Caco-2 (cell line): ENCODE measurements at regions not wholly inside any gene's neighbourhood (a gene's known extent, or its start where the extent isn't known, plus 50 kb on each side); places are given as distances from the start of the nearest gene placed in this dataset.

ENCODE experiments used
- BruUV-seq: library from RNA; stranded (reverse); fragments of 400-500 nt; replicated peaks from 2 replicates; lab custom pipeline; 2021; lab: Mats Ljungman, UMichigan
- CTCF ChIA-PET: fragments of 300-600 bp; sonication (Branson Sonifier 250); formaldehyde crosslinking; loops from one replicate; lab custom pipeline; 2022; ENCODE audit warnings: antibody characterized with exemption; lab: Charles Lee
- POLR2A ChIA-PET: fragments of 300-600 bp; sonication (Branson Sonifier 250); formaldehyde crosslinking; loops from one replicate; lab custom pipeline; 2022; ENCODE audit warnings: antibody characterized with exemption; lab: Charles Lee
- DNase-seq, 2 experiments: peaks; one replicate each; pipeline versions ENCODE4 v3.0.0 to v3.0.0-alpha.2; 2020 to 2022
- H3K27me3 ChIP-seq: replicated peaks from 2 replicates; pipeline ENCODE4 v1.6.0; 2011; ENCODE audit warnings: low read length; ENCODE audit not compliant: control insufficient read depth, insufficient read depth
- H3K36me3 ChIP-seq: 2 replicates; pipeline ENCODE4 v1.5.1; 2011; ENCODE audit warnings: low read length; ENCODE audit not compliant: control insufficient read depth, insufficient read depth
- H3K4me1 ChIP-seq: fragments of 250-450 bp; sonication (Bioruptor Pico); 2 replicates; pipeline ENCODE4 v1.5.1; 2020; ENCODE audit warnings: mild to moderate bottlenecking
- H3K4me3 ChIP-seq: 2 replicates; pipeline ENCODE4 v1.5.1; 2011; ENCODE audit warnings: low read depth, mild to moderate bottlenecking, control low read depth, low read length
- H3K9me3 ChIP-seq: fragments of 250-450 bp; sonication (Bioruptor Pico); 2 replicates; pipeline ENCODE4 v1.5.1; 2020; ENCODE audit warnings: mild to moderate bottlenecking, moderate library complexity
- H3K27ac Mint-ChIP-seq: one replicate; pipeline ENCODE4 v1.8.0; 2022; ENCODE audit warnings: mixed read lengths; ENCODE audit not compliant: unreplicated experiment
- H3K27me3 Mint-ChIP-seq: one replicate; pipeline ENCODE4 v1.8.0; 2022; ENCODE audit warnings: mixed read lengths; ENCODE audit not compliant: insufficient read depth, unreplicated experiment
- H3K36me3 Mint-ChIP-seq: one replicate; pipeline ENCODE4 v1.8.0; 2022; ENCODE audit warnings: mild to moderate bottlenecking, mixed read lengths; ENCODE audit not compliant: insufficient read depth, unreplicated experiment
- H3K4me1 Mint-ChIP-seq: one replicate; pipeline ENCODE4 v1.8.0; 2022; ENCODE audit warnings: low read depth, mixed read lengths; ENCODE audit not compliant: unreplicated experiment
- H3K4me3 Mint-ChIP-seq: one replicate; pipeline ENCODE4 v1.8.0; 2022; ENCODE audit warnings: mild to moderate bottlenecking, moderate library complexity, mixed read lengths; ENCODE audit not compliant: unreplicated experiment
- H3K9me3 Mint-ChIP-seq: one replicate; pipeline ENCODE4 v1.8.0; 2022; ENCODE audit warnings: mixed read lengths; ENCODE audit not compliant: unreplicated experiment
- intact Hi-C: fragments of 100-400 bp; cut with micrococcal nuclease; formaldehyde crosslinking; loops from one replicate; pipeline ENCODE4 v1.10.0; 2022; ENCODE audit not compliant: unreplicated experiment
- TF ChIP-seq, protein P1 (sequence below), 2 experiments: fragments of 200-600 bp in 1 of 2; IDR thresholded peaks; 1 replicate in 1 of 2; 2 replicates in 1 of 2; pipeline versions ENCODE4 v1.5.1 to v1.8.0; 2011 to 2022; ENCODE audit warnings: antibody characterized with exemption in 1 of 2, control low read depth in 1 of 2, inconsistent platforms in 1 of 2, low read depth in 1 of 2, low read length in 1 of 2, mild to moderate bottlenecking in 1 of 2, moderate library complexity in 1 of 2; ENCODE audit not compliant: insufficient read depth in 1 of 2, severe bottlenecking in 1 of 2, unreplicated experiment in 1 of 2

DNA sequence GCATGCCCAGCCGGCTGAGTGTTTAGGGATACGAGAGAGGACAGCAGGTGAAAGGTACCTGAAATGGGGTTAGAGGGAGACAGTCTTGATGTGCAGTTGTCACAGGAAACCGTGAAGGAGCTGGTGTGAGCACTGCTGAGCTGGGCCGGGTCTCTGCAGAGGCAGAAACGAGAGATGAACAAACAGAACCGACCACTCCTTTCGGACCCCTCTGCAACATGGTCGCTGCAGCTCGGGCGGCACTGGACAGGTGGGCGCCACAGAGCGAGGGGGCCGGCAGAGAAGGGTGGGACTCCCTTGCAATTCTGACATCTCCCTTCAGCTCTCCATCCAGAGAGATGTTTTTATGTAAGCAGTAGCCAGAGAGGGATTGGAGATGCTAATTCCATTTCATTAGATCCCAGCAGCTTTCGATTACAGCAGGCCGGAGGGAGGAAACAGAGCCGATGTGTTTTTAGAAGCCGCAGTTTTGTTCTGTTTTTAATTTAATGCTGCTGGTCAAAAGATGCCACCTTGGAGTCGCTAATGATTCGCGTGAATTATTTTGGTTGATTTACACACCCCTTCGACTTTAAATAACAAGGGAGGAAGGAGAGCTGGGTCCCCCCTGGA lies 86.3 kb upstream of the RPL38 start:
- no peaks in the 10 kb centered on the region for H3K27me3 ChIP-seq
- TF ChIP-seq, protein P1, sequence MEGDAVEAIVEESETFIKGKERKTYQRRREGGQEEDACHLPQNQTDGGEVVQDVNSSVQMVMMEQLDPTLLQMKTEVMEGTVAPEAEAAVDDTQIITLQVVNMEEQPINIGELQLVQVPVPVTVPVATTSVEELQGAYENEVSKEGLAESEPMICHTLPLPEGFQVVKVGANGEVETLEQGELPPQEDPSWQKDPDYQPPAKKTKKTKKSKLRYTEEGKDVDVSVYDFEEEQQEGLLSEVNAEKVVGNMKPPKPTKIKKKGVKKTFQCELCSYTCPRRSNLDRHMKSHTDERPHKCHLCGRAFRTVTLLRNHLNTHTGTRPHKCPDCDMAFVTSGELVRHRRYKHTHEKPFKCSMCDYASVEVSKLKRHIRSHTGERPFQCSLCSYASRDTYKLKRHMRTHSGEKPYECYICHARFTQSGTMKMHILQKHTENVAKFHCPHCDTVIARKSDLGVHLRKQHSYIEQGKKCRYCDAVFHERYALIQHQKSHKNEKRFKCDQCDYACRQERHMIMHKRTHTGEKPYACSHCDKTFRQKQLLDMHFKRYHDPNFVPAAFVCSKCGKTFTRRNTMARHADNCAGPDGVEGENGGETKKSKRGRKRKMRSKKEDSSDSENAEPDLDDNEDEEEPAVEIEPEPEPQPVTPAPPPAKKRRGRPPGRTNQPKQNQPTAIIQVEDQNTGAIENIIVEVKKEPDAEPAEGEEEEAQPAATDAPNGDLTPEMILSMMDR (IDR thresholded peaks at IDR 0.05; ENCODE audit: insufficient read depth in 1 of 2, low read depth in 1 of 2, low read length in 1 of 2, severe bottlenecking in 1 of 2, unreplicated experiment in 1 of 2) = no peak
- no peaks in the 10 kb centered on the region for H3K4me1 ChIP-seq
- no peak overlapping the region for H3K4me3 Mint-ChIP-seq
- ChIA-PET CTCF (interaction anchor here (0.6 to 0.7 kb wide), 2 partner anchors 220 to 493 kb away, joined by 4 read pairs; no protein-coding TSS in a partner anchor), POLR2A (no interaction called here)
- H3K9me3 ChIP-seq = peaks cover 4% of the 10 kb centered on the region; the same call in 1 of the 2 replicates
- H3K27me3 Mint-ChIP-seq = peaks cover 24% of the 10 kb centered on the region
- H3K27ac Mint-ChIP-seq = no peak overlapping the region
- no peak overlapping the region for H3K4me3 ChIP-seq
- intact Hi-C loops = no loop called here
- H3K36me3 Mint-ChIP-seq = no peaks in the 10 kb centered on the region
- H3K4me1 Mint-ChIP-seq = no peaks in the 10 kb centered on the region
- H3K9me3 Mint-ChIP-seq = no peaks in the 10 kb centered on the region
- BruUV-seq = no TSS peak
- no peaks in the 10 kb centered on the region for H3K36me3 ChIP-seq
- peak in 1 of 2 experiments; percentile 10 for DNase-seq

DNA sequence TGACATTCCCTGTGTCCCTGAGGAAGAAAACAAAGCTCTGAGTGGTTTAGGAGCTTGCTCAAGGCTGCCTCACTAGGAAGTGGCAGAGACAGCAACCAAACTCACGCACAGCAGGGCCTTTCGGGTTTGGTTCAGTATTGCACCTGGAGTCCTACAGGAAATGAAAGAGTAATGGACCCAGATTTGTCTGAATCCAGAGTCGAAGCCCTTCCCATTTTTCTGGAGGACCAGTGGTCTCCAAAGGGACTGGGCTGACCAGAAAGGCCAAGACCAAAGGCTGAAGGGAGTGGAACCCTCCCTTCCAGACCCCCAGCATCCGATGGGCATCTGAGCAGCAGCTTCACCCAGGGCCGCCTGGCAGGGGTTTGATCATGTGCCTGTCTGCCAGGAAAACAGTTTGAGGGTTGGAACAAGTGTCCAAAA lies 85.5 kb upstream of the RPL38 start:
- no peak overlapping the region for H3K4me3 ChIP-seq
- Mint-ChIP-seq H3K27me3 (peaks cover 29% of the 10 kb centered on the region), H3K4me3 (no peak overlapping the region), H3K36me3 (no peaks in the 10 kb centered on the region), H3K9me3 (no peaks in the 10 kb centered on the region), H3K4me1 (no peaks in the 10 kb centered on the region), H3K27ac (no peak overlapping the region)
- DNase-seq = peak in 1 of 2 experiments; percentile 8
- no peaks in the 10 kb centered on the region for H3K36me3 ChIP-seq
- no peaks in the 10 kb centered on the region for H3K27me3 ChIP-seq
- TF ChIP-seq, protein P1 (IDR thresholded peaks at IDR 0.05; ENCODE audit: insufficient read depth in 1 of 2, low read depth in 1 of 2, low read length in 1 of 2, severe bottlenecking in 1 of 2, unreplicated experiment in 1 of 2) = no peak
- H3K4me1 ChIP-seq = no peaks in the 10 kb centered on the region
- intact Hi-C loops = no loop called here
- no TSS peak for BruUV-seq
- ChIA-PET CTCF (interaction anchor here (0.7 kb wide), 1 partner anchor 492 kb away, joined by 4 read pairs; no protein-coding TSS in a partner anchor), POLR2A (no interaction called here)
- no peaks in the 10 kb centered on the region for H3K9me3 ChIP-seq

- Histone ChIP-seq H3K36me3 (no peaks in the 10 kb centered on the region), H3K4me3 (no peak overlapping the region), H3K4me1 (no peaks in the 10 kb centered on the region), H3K9me3 (no peaks in the 10 kb centered on the region), H3K27me3 (no peaks in the 10 kb centered on the region)
- ChIA-PET POLR2A (no interaction called here), CTCF (no interaction called here)
- peak; percentile 13 to 26 for DNase-seq
- intact Hi-C loops = no loop called here
- H3K27me3 Mint-ChIP-seq = peaks cover 29% of the 10 kb centered on the region
- TF ChIP-seq, protein P1 (IDR thresholded peaks at IDR 0.05; ENCODE audit: insufficient read depth in 1 of 2, low read depth in 1 of 2, low read length in 1 of 2, severe bottlenecking in 1 of 2, unreplicated experiment in 1 of 2) = peak; percentile 28 to 41
- H3K27ac Mint-ChIP-seq = no peak overlapping the region
- H3K9me3 Mint-ChIP-seq = no peaks in the 10 kb centered on the region
- no peaks in the 10 kb centered on the region for H3K36me3 Mint-ChIP-seq
- BruUV-seq = no TSS peak
- H3K4me1 Mint-ChIP-seq = no peaks in the 10 kb centered on the region
- H3K4me3 Mint-ChIP-seq = no peak overlapping the region
These were observed 85.0 kb upstream of the RPL38 start for GRCh38 chr17:74118504-74118903.
